ENCODE measurements at regions not wholly inside any gene's neighbourhood (a gene's known extent, or its start where the extent isn't known, plus 50 kb on each side); places are given as distances from the start of the nearest gene placed in this dataset.

DNA sequence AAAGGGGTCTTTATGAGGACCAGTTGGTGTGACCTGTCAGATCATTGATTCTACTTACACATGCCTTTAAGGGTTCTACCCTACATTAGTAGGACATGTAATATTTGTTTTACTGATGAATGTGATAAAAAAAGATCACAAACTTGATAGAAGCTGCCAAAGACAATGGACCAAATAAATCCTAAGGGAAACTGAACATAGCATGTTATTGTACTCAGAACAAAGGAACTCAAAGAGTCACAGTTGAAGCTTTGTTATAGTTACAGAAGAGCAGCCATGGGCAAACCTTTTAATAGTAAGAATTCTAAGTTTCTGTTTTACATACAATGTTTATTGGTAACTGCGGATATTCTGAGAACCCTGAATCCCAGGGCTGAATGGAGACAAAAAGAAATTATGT, 780.1 kb downstream of the SLITRK6 start:
- TF ChIP-seq POU2F2 (IDR thresholded peaks at IDR 0.05; ENCODE audit: low read depth, low read length), result no peak
- TF ChIP-seq POLR2AphosphoS5 (IDR thresholded peaks at IDR 0.05; ENCODE audit: low read depth, low read length), result no peak
- DNase-seq (ENCODE audit: insufficient read length, low spot score) (no peak), FAIRE-seq (no peak)

- no peak for FAIRE-seq
- no peak for DNase-seq (ENCODE audit: insufficient read length, low spot score)
- TF ChIP-seq POU2F2 (IDR thresholded peaks at IDR 0.05; ENCODE audit: low read depth, low read length) (no peak), POLR2A (IDR thresholded peaks at IDR 0.05; ENCODE audit: low read depth, low read length) (no peak), TAF1 (IDR thresholded peaks at IDR 0.05; ENCODE audit: low read depth, low read length) (no peak), PAX5 (IDR thresholded peaks at IDR 0.05; ENCODE audit: insufficient read depth, low read length, severe bottlenecking) (no peak), POLR2AphosphoS5 (IDR thresholded peaks at IDR 0.05; ENCODE audit: low read depth, low read length) (no peak), SPI1 (IDR thresholded peaks at IDR 0.05; ENCODE audit: low read depth, low read length) (no peak)
These were observed 786.2 kb downstream of the SLITRK6 start for GRCh38 chr13:85013006-85013405.

DNA sequence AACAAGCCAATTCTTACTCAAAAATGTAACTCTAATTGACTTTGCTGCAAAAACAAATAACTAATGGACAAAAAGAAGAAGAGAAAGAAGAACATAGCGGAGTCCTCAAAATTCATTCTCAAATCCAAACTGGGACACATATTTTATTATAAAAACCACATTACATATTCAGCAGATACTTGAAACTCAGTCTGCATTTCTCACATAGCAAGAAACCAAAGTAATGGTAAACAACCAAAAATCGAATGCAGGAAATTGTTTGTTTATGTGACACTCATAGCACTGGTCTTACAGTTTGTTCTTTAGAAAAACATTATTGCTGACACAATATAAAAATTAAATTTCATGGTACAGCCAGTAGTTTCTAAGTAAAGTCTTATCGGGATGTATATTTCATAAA, 789.8 kb downstream of the SLITRK6 start:
- FAIRE-seq (no peak), DNase-seq (ENCODE audit: insufficient read length, low spot score) (no peak)
- TF ChIP-seq POU2F2 (IDR thresholded peaks at IDR 0.05; ENCODE audit: low read depth, low read length) (no peak), PAX5 (IDR thresholded peaks at IDR 0.05; ENCODE audit: insufficient read depth, low read length, severe bottlenecking) (no peak), POLR2A (IDR thresholded peaks at IDR 0.05; ENCODE audit: low read depth, low read length) (no peak), POLR2AphosphoS5 (IDR thresholded peaks at IDR 0.05; ENCODE audit: low read depth, low read length) (no peak), TAF1 (IDR thresholded peaks at IDR 0.05; ENCODE audit: low read depth, low read length) (no peak), SPI1 (IDR thresholded peaks at IDR 0.05; ENCODE audit: low read depth, low read length) (no peak)

DNA sequence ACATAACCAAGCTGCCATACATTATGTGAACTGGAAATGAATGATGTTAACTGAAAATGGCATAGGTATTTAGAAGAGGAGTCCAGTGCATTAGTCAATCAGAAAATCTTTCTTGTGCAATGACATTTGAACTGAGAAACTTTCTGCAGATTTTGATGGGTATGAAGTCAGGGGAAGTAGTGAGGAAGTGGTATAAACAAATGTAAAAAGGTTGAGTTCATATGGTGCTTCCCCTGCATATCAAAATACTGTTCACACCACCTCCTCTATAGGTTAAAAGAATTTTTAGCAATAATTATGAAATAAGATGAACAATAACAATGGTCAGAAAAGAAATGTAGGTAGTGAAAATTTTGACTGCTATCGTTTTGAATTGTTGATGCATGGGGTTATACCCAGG, 800.0 kb downstream of the SLITRK6 start:
- TF ChIP-seq POLR2A (IDR thresholded peaks at IDR 0.05; ENCODE audit: low read depth, low read length) (no peak), POLR2AphosphoS5 (IDR thresholded peaks at IDR 0.05; ENCODE audit: low read depth, low read length) (no peak), TAF1 (IDR thresholded peaks at IDR 0.05; ENCODE audit: low read depth, low read length) (no peak), POU2F2 (IDR thresholded peaks at IDR 0.05; ENCODE audit: low read depth, low read length) (no peak), PAX5 (IDR thresholded peaks at IDR 0.05; ENCODE audit: insufficient read depth, low read length, severe bottlenecking) (no peak), SPI1 (IDR thresholded peaks at IDR 0.05; ENCODE audit: low read depth, low read length) (no peak)
- no peak for FAIRE-seq

GRCh38 chr13:84998681-84999080, 800.5 kb downstream of the SLITRK6 start:
- TF ChIP-seq POU2F2 (IDR thresholded peaks at IDR 0.05; ENCODE audit: low read depth, low read length) (no peak), SPI1 (IDR thresholded peaks at IDR 0.05; ENCODE audit: low read depth, low read length) (no peak), POLR2AphosphoS5 (IDR thresholded peaks at IDR 0.05; ENCODE audit: low read depth, low read length) (no peak), PAX5 (IDR thresholded peaks at IDR 0.05; ENCODE audit: insufficient read depth, low read length, severe bottlenecking) (no peak), TAF1 (IDR thresholded peaks at IDR 0.05; ENCODE audit: low read depth, low read length) (no peak), POLR2A (IDR thresholded peaks at IDR 0.05; ENCODE audit: low read depth, low read length) (no peak)
- DNase-seq (ENCODE audit: insufficient read length, low spot score) (no peak), FAIRE-seq (no peak)

More for the DNA sequence above, 800.0 kb downstream of the SLITRK6 start:
- no peak for DNase-seq (ENCODE audit: insufficient read length, low spot score)

GRCh38 chr13:84997858-84998257, 801.4 kb downstream of the SLITRK6 start:
- TF ChIP-seq POU2F2 (IDR thresholded peaks at IDR 0.05; ENCODE audit: low read depth, low read length) (no peak), POLR2AphosphoS5 (IDR thresholded peaks at IDR 0.05; ENCODE audit: low read depth, low read length) (no peak), TAF1 (IDR thresholded peaks at IDR 0.05; ENCODE audit: low read depth, low read length) (no peak), SPI1 (IDR thresholded peaks at IDR 0.05; ENCODE audit: low read depth, low read length) (no peak), POLR2A (IDR thresholded peaks at IDR 0.05; ENCODE audit: low read depth, low read length) (no peak), PAX5 (IDR thresholded peaks at IDR 0.05; ENCODE audit: insufficient read depth, low read length, severe bottlenecking) (no peak)
- FAIRE-seq (no peak), DNase-seq (ENCODE audit: insufficient read length, low spot score) (no peak)

- no peak for DNase-seq (ENCODE audit: insufficient read length, low spot score)
- no peak for FAIRE-seq
- TF ChIP-seq POU2F2 (IDR thresholded peaks at IDR 0.05; ENCODE audit: low read depth, low read length), result no peak
- no peak for TF ChIP-seq PAX5 (IDR thresholded peaks at IDR 0.05; ENCODE audit: insufficient read depth, low read length, severe bottlenecking)
- TF ChIP-seq SPI1 (IDR thresholded peaks at IDR 0.05; ENCODE audit: low read depth, low read length), result no peak
- TF ChIP-seq TAF1 (IDR thresholded peaks at IDR 0.05; ENCODE audit: low read depth, low read length), result no peak
- TF ChIP-seq POLR2A (IDR thresholded peaks at IDR 0.05; ENCODE audit: low read depth, low read length), result no peak
- no peak for TF ChIP-seq POLR2AphosphoS5 (IDR thresholded peaks at IDR 0.05; ENCODE audit: low read depth, low read length)
These were observed 804.6 kb downstream of the SLITRK6 start for GRCh38 chr13:84994582-84994981.

DNA sequence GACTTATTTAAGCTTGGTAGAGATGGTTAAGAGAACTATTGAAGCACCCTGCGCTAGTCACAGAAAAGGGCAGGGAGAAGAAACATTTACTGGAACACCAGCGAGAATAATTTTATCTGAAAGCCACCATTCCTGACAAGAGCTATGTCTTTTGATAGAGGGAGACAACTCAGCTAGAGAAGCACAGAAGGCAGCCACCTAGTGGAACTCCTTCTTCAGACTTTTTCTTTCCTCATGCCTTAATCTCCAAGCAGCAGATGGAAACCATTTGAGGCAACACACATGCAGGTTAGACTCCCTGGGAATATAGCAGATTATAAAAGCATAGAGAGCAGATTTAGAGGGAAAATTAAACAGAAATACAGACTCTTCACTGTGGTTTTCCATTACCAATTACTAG, 813.4 kb downstream of the SLITRK6 start:
- no peak for FAIRE-seq
- TF ChIP-seq POLR2AphosphoS5 (IDR thresholded peaks at IDR 0.05; ENCODE audit: low read depth, low read length), result no peak
- TF ChIP-seq POLR2A (IDR thresholded peaks at IDR 0.05; ENCODE audit: low read depth, low read length), result no peak
- no peak for TF ChIP-seq POU2F2 (IDR thresholded peaks at IDR 0.05; ENCODE audit: low read depth, low read length)
- TF ChIP-seq PAX5 (IDR thresholded peaks at IDR 0.05; ENCODE audit: insufficient read depth, low read length, severe bottlenecking), result no peak
- TF ChIP-seq TAF1 (IDR thresholded peaks at IDR 0.05; ENCODE audit: low read depth, low read length), result no peak
- TF ChIP-seq SPI1 (IDR thresholded peaks at IDR 0.05; ENCODE audit: low read depth, low read length), result no peak
- no peak for DNase-seq (ENCODE audit: insufficient read length, low spot score)

- TF ChIP-seq POLR2A (IDR thresholded peaks at IDR 0.05; ENCODE audit: low read depth, low read length) (no peak), SPI1 (IDR thresholded peaks at IDR 0.05; ENCODE audit: low read depth, low read length) (no peak), POLR2AphosphoS5 (IDR thresholded peaks at IDR 0.05; ENCODE audit: low read depth, low read length) (no peak), POU2F2 (IDR thresholded peaks at IDR 0.05; ENCODE audit: low read depth, low read length) (no peak), TAF1 (IDR thresholded peaks at IDR 0.05; ENCODE audit: low read depth, low read length) (no peak), PAX5 (IDR thresholded peaks at IDR 0.05; ENCODE audit: insufficient read depth, low read length, severe bottlenecking) (no peak)
- DNase-seq (ENCODE audit: insufficient read length, low spot score), result no peak
- no peak for FAIRE-seq
These were observed 815.9 kb downstream of the SLITRK6 start for GRCh38 chr13:84983321-84983720.

GRCh38 chr13:84980571-84980970, 818.6 kb downstream of the SLITRK6 start:
- FAIRE-seq (no peak), DNase-seq (ENCODE audit: insufficient read length, low spot score) (no peak)
- TF ChIP-seq POLR2AphosphoS5 (IDR thresholded peaks at IDR 0.05; ENCODE audit: low read depth, low read length) (no peak), POLR2A (IDR thresholded peaks at IDR 0.05; ENCODE audit: low read depth, low read length) (no peak), POU2F2 (IDR thresholded peaks at IDR 0.05; ENCODE audit: low read depth, low read length) (no peak), SPI1 (IDR thresholded peaks at IDR 0.05; ENCODE audit: low read depth, low read length) (no peak), TAF1 (IDR thresholded peaks at IDR 0.05; ENCODE audit: low read depth, low read length) (no peak), PAX5 (IDR thresholded peaks at IDR 0.05; ENCODE audit: insufficient read depth, low read length, severe bottlenecking) (no peak)

Measured in GM12891 (cell line).